ENCODE measurements at regions not wholly inside any gene's neighbourhood (a gene's known extent, or its start where the extent isn't known, plus 50 kb on each side); places are given as distances from the start of the nearest gene placed in this dataset.

- RAD21 ChIA-PET (ENCODE audit: low non-redundant PET in 1 of 2, low total read pairs in 2 of 2, uncharacterized antibody in 2 of 2, unreplicated experiment in 2 of 2) = no interaction called here
- intact Hi-C loops (cut with micrococcal nuclease) = no loop called here
- BruUV-seq (replicated peaks) = no TSS peak
Measured at GRCh38 chr4:11976726-11977263, 548.1 kb upstream of the HS3ST1 start.

DNA sequence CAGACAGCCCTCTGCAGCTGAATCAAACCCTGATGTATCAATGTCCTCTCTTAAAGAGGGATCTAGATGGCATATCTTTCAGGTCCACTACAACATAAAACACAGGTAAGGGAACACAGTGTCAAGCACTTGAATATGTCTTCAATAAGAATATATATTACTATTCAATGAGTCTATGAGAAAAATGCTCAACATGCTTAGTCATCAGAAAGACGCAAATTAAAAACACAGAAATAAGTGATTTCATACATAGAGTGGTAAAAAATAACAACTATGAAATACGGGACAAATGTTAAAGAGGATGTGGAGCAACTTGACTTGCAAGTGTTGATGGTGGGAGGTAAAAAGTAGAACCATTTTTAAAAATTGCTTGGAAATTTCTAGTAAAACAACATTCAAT lies 544.6 kb upstream of the HS3ST1 start:
- no peak for TF ChIP-seq JUND (IDR thresholded peaks at IDR 0.05)
- ChIA-PET POLR2A (no interaction called here), RAD21 (ENCODE audit: low non-redundant PET in 1 of 2, low total read pairs in 2 of 2, uncharacterized antibody in 2 of 2, unreplicated experiment in 2 of 2) (no interaction called here), CTCF (no interaction called here)
- Histone ChIP-seq H3K27ac (ENCODE audit: low read depth, low read length) (no peak overlapping the region), H3K36me3 (ENCODE audit: control insufficient read depth in 1 of 2, insufficient read depth in 2 of 2, low read length in 2 of 2) (no peaks in the 10 kb centered on the region), H2AFZ (ENCODE audit: low read depth, low read length, poor library complexity, severe bottlenecking) (no peak overlapping the region), H3K9me3 (ENCODE audit: control insufficient read depth in 1 of 2, insufficient read depth in 1 of 2, low read depth in 1 of 2, low read length in 2 of 2) (no peaks in the 10 kb centered on the region), H3K27me3 (ENCODE audit: insufficient read depth, low read length) (no peaks in the 10 kb centered on the region), H3K9me2 (ENCODE audit: insufficient read depth) (no peaks in the 10 kb centered on the region), H3K79me2 (ENCODE audit: insufficient read depth, low read length) (no peaks in the 10 kb centered on the region), H3K9ac (ENCODE audit: low read length) (no peak overlapping the region), H4K20me1 (ENCODE audit: insufficient read depth) (no peaks in the 10 kb centered on the region), H3K4me2 (ENCODE audit: low read length) (no peak overlapping the region), H3K4me3 (replicated peaks in 1 of 2; ENCODE audit: low read depth in 1 of 2, low read length in 2 of 2) (no peak overlapping the region), H3K4me1 (ENCODE audit: control insufficient read depth in 1 of 2, insufficient read depth in 2 of 2, low read length in 2 of 2) (no peaks in the 10 kb centered on the region)
- intact Hi-C loops (cut with micrococcal nuclease) = no loop called here
- ATAC-seq (no peak), DNase-seq (ENCODE audit: low read depth, low spot score) (no peak)
- BruUV-seq (replicated peaks) = no TSS peak

More at GRCh38 chr4:11976726-11977263, 548.1 kb upstream of the HS3ST1 start:
- Histone ChIP-seq H3K9ac (ENCODE audit: low read length) (no peak overlapping the region), H3K27me3 (ENCODE audit: insufficient read depth, low read length) (no peaks in the 10 kb centered on the region), H3K4me2 (ENCODE audit: low read length) (no peak overlapping the region), H3K36me3 (ENCODE audit: control insufficient read depth in 1 of 2, insufficient read depth in 2 of 2, low read length in 2 of 2) (no peaks in the 10 kb centered on the region), H3K9me2 (ENCODE audit: insufficient read depth) (no peaks in the 10 kb centered on the region), H3K79me2 (ENCODE audit: insufficient read depth, low read length) (no peaks in the 10 kb centered on the region), H3K4me3 (replicated peaks in 1 of 2; ENCODE audit: low read depth in 1 of 2, low read length in 2 of 2) (no peak overlapping the region), H4K20me1 (ENCODE audit: insufficient read depth) (no peaks in the 10 kb centered on the region), H3K27ac (ENCODE audit: low read depth, low read length) (no peak overlapping the region), H3K9me3 (ENCODE audit: control insufficient read depth in 1 of 2, insufficient read depth in 1 of 2, low read depth in 1 of 2, low read length in 2 of 2) (no peaks in the 10 kb centered on the region), H3K4me1 (ENCODE audit: control insufficient read depth in 1 of 2, insufficient read depth in 2 of 2, low read length in 2 of 2) (no peaks in the 10 kb centered on the region), H2AFZ (ENCODE audit: low read depth, low read length, poor library complexity, severe bottlenecking) (no peak overlapping the region)
- DNase-seq (ENCODE audit: low read depth, low spot score) = no peak
- ChIA-PET CTCF (no interaction called here), POLR2A (interaction anchor here (0.9 kb wide), 1 partner anchor 10 kb away, joined by 3 read pairs; no protein-coding TSS in a partner anchor)
- TF ChIP-seq EGR1 (IDR thresholded peaks at IDR 0.05; ENCODE audit: low read depth) (no peak), SRF (IDR thresholded peaks at IDR 0.05; ENCODE audit: low read depth) (no peak), EZH2 (IDR thresholded peaks at IDR 0.05) (no peak)
- TF ChIP-seq, protein P1, sequence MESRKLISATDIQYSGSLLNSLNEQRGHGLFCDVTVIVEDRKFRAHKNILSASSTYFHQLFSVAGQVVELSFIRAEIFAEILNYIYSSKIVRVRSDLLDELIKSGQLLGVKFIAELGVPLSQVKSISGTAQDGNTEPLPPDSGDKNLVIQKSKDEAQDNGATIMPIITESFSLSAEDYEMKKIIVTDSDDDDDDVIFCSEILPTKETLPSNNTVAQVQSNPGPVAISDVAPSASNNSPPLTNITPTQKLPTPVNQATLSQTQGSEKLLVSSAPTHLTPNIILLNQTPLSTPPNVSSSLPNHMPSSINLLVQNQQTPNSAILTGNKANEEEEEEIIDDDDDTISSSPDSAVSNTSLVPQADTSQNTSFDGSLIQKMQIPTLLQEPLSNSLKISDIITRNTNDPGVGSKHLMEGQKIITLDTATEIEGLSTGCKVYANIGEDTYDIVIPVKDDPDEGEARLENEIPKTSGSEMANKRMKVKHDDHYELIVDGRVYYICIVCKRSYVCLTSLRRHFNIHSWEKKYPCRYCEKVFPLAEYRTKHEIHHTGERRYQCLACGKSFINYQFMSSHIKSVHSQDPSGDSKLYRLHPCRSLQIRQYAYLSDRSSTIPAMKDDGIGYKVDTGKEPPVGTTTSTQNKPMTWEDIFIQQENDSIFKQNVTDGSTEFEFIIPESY (IDR thresholded peaks at IDR 0.05; ENCODE audit: extremely low read depth, insufficient replicate concordance, low read length) = no peak
- TF ChIP-seq, protein P2, sequence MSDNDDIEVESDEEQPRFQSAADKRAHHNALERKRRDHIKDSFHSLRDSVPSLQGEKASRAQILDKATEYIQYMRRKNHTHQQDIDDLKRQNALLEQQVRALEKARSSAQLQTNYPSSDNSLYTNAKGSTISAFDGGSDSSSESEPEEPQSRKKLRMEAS (IDR thresholded peaks at IDR 0.05) = no peak
- no peak for ATAC-seq
